Body of pancreas (tissue), 4 donors: ENCODE measurements at regions not wholly inside any gene's neighbourhood (a gene's known extent, or its start where the extent isn't known, plus 50 kb on each side); places are given as distances from the start of the nearest gene placed in this dataset.

Source experiments
- ATAC-seq: fragments of 150-250 bp; one replicate; pipeline ENCODE4 v1.9.1; 2016
- DNase-seq, 4 donors: peaks; one replicate each; pipeline ENCODE4 v3.0.0-alpha.2; 2019
- H3K27ac ChIP-seq, 4 donors: fragments of 200-600 bp; sonication (generic); 1 replicate in 3 of 4; 2 replicates in 1 of 4; pipeline versions ENCODE4 v1.5.1 to v1.6.1; 2016 to 2019; ENCODE audit warnings: mild to moderate bottlenecking in 1 of 4, mixed read lengths in 1 of 4, moderate library complexity in 1 of 4
- H3K27me3 ChIP-seq, 2 donors: fragments of 200-600 bp; sonication (generic); one replicate each; pipeline ENCODE4 v1.6.0; 2016; ENCODE audit warnings: mild to moderate bottlenecking in 1 of 2
- H3K36me3 ChIP-seq, 2 donors: fragments of 200-600 bp; sonication (generic); replicated peaks in 1 of 2; 2 replicates each; pipeline ENCODE4 v1.5.1; 2016; ENCODE audit warnings: low read depth in 2 of 2; ENCODE audit not compliant: insufficient read depth in 1 of 2
- H3K4me1 ChIP-seq: fragments of 200-600 bp; sonication (generic); one replicate; pipeline ENCODE4 v1.6.0; 2016
- H3K4me3 ChIP-seq, 2 donors: fragments of 200-600 bp; sonication (generic); 1 replicate in 1 of 2; 2 replicates in 1 of 2; pipeline ENCODE4 v1.5.1; 2016 to 2019
- H3K9me3 ChIP-seq, 3 donors: fragments of 200-600 bp; sonication (generic); 1 replicate in 2 of 3; 2 replicates in 1 of 3; pipeline ENCODE4 v1.5.1; 2016
- CTCF ChIP-seq, 7 experiments: fragments of 450-650 bp in 4 of 7; fragments of 200-600 bp in 3 of 7; sonication (generic) in 3 of 7; IDR thresholded peaks; one replicate each; pipeline ENCODE4 v1.5.1; 2016 to 2019; ENCODE audit warnings: antibody characterized with exemption in 7 of 7
- POLR2A ChIP-seq, 3 donors: fragments of 450-650 bp; IDR thresholded peaks; one replicate each; pipeline ENCODE4 v1.6.1; 2016; ENCODE audit warnings: antibody characterized with exemption in 3 of 3, mild to moderate bottlenecking in 2 of 3
- WGBS, 2 donors: methylation state at CpG; one replicate each; pipeline ENCODE4 v1.1.5; 2017; 5-methylcytosine and 5-hydroxymethylcytosine counted together
- intact Hi-C: fragments of 100-400 bp; cut with DNase I; formaldehyde crosslinking; loops from one replicate; pipeline ENCODE4 v1.15.1; 2023

DNA sequence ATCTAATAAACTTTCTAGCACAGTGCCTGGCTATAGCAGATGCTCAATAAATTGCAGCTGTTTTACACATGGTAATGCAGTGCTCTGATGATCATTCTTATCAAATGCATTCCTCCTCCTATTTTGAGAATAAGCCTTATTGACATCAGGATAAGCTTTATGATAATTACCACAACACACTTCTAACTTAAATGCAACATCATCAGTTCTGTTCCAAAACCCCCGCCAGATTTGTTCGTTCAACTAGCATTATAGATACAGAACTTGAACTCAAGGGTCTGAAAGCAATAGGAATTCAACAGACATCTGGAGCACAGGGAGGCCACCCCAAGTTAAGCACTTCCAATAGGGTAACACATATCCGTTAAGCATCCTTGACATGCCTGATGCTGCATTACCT, 684.4 kb upstream of the LMCD1 start:
- ATAC-seq (no peak), DNase-seq (no peak)
- 75 to 83% methylated on average over 3 of the region's 3 CpGs for WGBS, 2 donors
- Histone ChIP-seq H3K27ac (no peak overlapping the region), H3K36me3 (no peaks in the 10 kb centered on the region), H3K4me1 (no peaks in the 10 kb centered on the region), H3K4me3 (no peak overlapping the region), H3K9me3 (no peaks in the 10 kb centered on the region), H3K27me3 (no peaks in the 10 kb centered on the region)
- TF ChIP-seq POLR2A (IDR thresholded peaks at IDR 0.05) (no peak), CTCF (IDR thresholded peaks at IDR 0.05) (no peak)
- intact Hi-C loops: no loop called here

DNA sequence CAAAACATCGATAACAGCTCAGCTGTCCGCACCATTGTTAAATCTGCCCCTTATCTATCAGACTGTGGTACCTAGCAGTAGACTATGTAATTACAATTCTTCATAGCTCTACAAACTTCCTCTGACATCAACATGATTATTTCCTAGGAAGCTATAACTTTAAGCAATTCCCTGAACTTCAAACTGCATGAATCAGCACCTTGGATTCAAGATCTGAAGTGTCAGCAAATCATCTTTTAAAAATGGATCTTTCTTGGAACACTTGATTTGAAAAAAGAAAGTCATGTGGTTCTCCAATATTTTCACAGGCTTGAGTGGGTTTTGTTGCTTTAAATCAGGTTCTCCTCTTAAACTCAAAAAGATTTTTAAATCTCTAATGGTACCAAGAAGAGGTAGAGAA, 680.7 kb upstream of the LMCD1 start:
- TF ChIP-seq POLR2A (IDR thresholded peaks at IDR 0.05): no peak
- no peak for TF ChIP-seq CTCF (IDR thresholded peaks at IDR 0.05)
- Histone ChIP-seq H3K4me3 (no peak overlapping the region), H3K27me3 (no peaks in the 10 kb centered on the region), H3K36me3 (no peaks in the 10 kb centered on the region), H3K4me1 (no peaks in the 10 kb centered on the region), H3K9me3 (peaks cover 0 to 15% (median 0%) of the 10 kb centered on the region in 3 donors), H3K27ac (no peak overlapping the region)
- ATAC-seq: no peak
- 96 to 97% methylated on average over 2 of the region's 2 CpGs for WGBS, 2 donors
- intact Hi-C loops: no loop called here
- no peak for DNase-seq

GRCh38 chr3:7821858-7822257, 679.8 kb upstream of the LMCD1 start:
- no peak overlapping the region for H3K4me3 ChIP-seq
- 75 to 77% methylated on average over 1 of the region's 1 CpG for WGBS, 2 donors
- DNase-seq (no peak), ATAC-seq (no peak)
- intact Hi-C loops: no loop called here
- no peak overlapping the region for H3K27ac ChIP-seq
- H3K36me3 ChIP-seq: no peaks in the 10 kb centered on the region
- no peaks in the 10 kb centered on the region for H3K4me1 ChIP-seq
- no peaks in the 10 kb centered on the region for H3K27me3 ChIP-seq
- peaks cover 0 to 15% (median 0%) of the 10 kb centered on the region in 3 donors for H3K9me3 ChIP-seq
- TF ChIP-seq CTCF (IDR thresholded peaks at IDR 0.05) (no peak), POLR2A (IDR thresholded peaks at IDR 0.05) (no peak)

DNA sequence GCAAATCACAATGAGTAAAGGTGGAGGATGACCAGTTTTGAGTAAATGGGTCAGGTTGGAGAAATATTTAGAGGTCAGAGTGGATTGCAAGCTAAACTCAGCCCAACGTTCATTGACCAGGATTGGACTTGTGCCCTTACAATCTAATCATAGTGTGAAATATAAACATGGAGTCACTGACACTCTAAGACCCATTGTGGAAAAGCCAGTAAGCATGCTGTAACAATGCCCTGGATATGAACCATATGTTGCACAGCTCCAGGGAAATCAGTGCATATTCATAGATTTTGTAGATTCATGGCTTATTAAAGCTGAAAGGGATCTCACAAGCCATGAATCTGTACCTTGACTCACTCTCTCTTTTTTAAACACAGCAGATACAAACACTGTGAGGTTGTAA, 660.2 kb upstream of the LMCD1 start:
- ATAC-seq: no peak
- no peak for DNase-seq
- WGBS, 2 donors: 3 to 17% methylated on average over 1 of the region's 1 CpG
- Histone ChIP-seq H3K4me1 (no peaks in the 10 kb centered on the region), H3K27ac (no peak overlapping the region), H3K4me3 (no peak overlapping the region), H3K27me3 (no peaks in the 10 kb centered on the region), H3K9me3 (no peaks in the 10 kb centered on the region), H3K36me3 (no peaks in the 10 kb centered on the region)
- intact Hi-C loops: no loop called here
- TF ChIP-seq POLR2A (IDR thresholded peaks at IDR 0.05) (no peak), CTCF (IDR thresholded peaks at IDR 0.05) (no peak)

DNA sequence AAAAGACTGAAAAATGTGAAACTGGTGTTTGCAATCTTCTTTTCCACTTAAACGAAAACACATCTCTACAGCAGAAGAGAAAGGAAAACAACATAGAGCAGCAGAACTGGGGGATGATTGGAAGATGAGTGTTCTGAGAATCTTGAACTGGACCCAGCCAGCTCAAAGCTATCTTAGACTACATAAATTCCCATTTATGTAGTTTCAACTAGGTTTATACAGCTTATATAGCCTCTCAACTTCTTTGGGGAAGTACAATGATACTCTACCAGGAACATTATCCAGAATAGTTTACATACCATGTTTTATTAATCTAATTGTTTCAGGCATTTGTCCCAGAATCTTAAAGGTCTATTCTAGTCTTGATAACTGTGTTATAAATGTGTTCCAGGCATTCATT, 658.2 kb upstream of the LMCD1 start:
- TF ChIP-seq CTCF (IDR thresholded peaks at IDR 0.05) (no peak), POLR2A (IDR thresholded peaks at IDR 0.05) (no peak)
- no peaks in the 10 kb centered on the region for H3K4me1 ChIP-seq
- H3K4me3 ChIP-seq: no peak overlapping the region
- WGBS, 2 donors: 57 to 63% methylated on average over 1 of the region's 1 CpG
- no peak overlapping the region for H3K27ac ChIP-seq
- intact Hi-C loops: no loop called here
- H3K9me3 ChIP-seq: no peaks in the 10 kb centered on the region
- ATAC-seq (no peak), DNase-seq (no peak)
- no peaks in the 10 kb centered on the region for H3K36me3 ChIP-seq
- H3K27me3 ChIP-seq: no peaks in the 10 kb centered on the region
